NCI-H146 treated with DMSO at 0.1 percent for 48 hours (cell line): ENCODE measurements at regions not wholly inside any gene's neighbourhood (a gene's known extent, or its start where the extent isn't known, plus 50 kb on each side); places are given as distances from the start of the nearest gene placed in this dataset.

Experiments used
- DNase-seq: peaks from one replicate; lab custom pipeline; 2025; ENCODE audit not compliant: unreplicated experiment; lab: John Stamatoyannopoulos, UW

GRCh38 chr4:100739426-100739825 is 221.6 kb upstream of the EMCN start:
- no peak for DNase-seq

DNA sequence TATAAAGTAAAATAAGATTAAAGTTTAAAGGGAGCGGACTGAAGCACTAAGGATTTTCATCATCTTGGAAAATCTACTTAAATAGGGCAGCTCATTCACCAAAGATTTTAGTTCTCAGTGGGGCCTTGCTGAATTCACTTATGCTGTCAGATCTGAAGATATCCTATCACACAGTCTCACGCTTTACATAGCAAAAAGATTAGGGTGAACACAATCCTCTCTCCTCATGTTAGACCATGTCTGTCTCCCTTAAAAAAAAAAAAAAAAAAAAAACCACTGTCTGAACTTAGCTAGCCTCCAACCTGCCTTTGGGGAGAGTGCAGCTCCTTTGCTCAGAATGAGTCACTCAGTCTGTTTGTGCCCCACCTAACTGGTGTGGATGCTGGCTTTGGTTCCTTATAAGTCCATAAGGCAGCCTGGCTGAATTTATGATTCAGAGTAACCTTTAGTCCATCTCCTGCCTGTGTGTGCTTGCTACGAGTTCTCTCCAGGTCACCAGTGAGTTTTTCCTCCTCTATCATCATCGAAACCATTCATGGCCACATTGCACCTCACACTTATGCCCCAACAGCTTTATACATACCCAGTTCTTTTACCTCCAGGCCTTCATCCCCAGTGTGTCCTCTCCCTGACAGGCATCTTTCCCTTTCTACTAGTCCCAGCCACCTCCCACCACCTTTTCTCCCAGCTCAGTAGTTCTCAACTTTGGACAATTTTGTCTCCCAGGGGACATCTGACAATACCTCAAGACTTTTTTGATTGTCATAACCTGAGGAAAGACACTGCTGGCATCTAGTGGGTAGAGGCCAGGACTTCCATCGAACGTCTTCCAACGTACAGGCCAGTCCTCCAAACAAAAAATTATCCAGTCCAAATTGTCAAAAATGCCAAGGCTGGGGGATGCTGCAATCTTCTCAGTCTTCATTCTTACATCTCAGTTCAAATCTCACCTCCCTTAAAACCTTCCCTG is 220.7 kb upstream of the EMCN start:
- no peak for DNase-seq

GRCh38 chr4:100736641-100737451 is 219.0 kb upstream of the EMCN start:
- no peak for DNase-seq

- DNase-seq = no peak
Observed at GRCh38 chr4:100728861-100729260, 211.0 kb upstream of the EMCN start.

DNA sequence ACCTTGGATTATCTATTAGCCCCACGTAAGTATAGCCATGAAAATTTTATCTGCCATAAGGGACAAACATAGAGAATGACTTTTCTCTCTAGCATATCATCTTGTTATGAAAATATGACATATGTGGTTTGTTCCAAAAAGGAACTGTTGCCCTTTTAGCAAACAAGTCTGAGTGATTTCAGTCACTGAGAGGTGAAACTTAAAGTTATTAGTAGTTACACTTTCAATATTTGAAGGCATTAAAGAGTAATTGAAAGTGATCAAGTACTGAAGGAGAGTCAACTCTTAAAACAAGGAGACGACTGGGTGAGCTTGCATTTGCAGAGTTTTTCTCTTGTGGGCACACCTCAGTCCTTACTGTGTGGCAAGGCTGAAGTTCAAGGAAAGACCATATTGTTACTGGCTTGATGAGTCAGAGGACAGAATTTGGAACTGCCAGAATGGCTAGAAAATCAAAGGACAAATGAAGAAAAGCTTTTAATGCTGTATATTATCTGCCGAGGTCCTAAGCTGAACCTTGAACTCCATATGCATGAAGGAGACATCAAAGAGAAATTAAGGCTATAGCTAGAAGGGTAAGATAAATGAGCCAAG is 205.1 kb upstream of the EMCN start:
- no peak for DNase-seq

GRCh38 chr4:100722133-100722532 is 204.3 kb upstream of the EMCN start:
- DNase-seq = no peak

- DNase-seq = no peak
Observed at GRCh38 chr4:100721490-100721889, 203.7 kb upstream of the EMCN start.

DNA sequence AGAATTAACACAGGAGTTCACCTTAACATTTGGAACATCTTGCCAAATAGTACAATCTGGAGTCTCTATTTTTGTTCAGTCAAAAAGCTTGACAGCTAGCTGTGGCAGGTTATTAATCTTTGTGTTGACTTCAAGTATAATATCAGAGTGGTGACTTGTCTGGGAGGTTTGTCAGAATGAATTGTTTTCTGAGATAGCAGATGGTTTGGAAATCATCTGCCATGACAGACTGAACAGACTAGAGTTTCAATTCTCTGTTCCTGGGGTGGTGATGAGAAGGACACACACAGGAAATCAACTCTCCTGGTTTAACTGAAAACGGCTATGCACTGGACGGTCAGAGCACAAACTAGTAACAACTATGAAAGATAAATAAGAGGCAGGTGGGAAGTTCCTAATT is 203.3 kb upstream of the EMCN start:
- no peak for DNase-seq

DNA sequence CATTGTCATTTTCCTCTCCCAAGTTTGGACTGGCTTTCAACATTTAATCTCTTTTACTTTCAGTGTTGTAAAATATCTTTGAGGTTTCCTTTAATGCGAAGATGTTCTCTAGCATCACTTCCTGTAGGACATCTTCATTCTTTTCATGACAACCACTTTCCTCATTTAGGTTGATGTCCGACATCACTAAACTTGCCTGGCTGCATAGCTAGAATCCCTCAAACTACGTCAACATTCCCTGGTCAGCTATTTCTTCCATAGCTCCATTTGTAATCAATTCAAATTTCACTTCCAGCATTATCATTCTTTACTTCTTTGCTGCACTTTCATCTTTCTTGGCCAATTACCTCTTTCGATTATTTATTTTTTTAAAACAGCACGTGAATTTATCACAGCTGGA is 198.6 kb upstream of the EMCN start:
- no peak for DNase-seq

DNA sequence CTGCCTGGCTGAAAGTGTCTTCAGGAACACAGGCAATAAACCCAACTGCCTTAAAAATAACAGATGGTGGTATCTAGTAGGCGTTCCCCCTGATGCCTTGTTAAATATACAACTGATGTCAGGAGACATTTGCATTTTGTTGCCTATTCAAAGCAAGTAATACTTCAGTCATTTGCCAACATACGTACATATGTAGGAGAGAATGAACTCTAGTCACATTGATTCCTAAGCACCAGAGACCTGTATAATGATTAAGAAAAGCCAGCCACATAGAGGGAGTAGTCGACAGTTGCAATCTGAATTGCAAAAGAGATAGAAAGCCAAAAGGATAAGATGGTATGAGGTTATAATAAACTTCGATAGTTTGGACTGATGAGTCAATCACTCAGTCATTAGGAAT is 191.0 kb upstream of the EMCN start:
- DNase-seq = no peak

- no peak for DNase-seq
Observed at GRCh38 chr4:100707786-100708185, 190.0 kb upstream of the EMCN start.

- DNase-seq = no peak
Observed at GRCh38 chr4:100696531-100696930, 178.7 kb upstream of the EMCN start.

DNA sequence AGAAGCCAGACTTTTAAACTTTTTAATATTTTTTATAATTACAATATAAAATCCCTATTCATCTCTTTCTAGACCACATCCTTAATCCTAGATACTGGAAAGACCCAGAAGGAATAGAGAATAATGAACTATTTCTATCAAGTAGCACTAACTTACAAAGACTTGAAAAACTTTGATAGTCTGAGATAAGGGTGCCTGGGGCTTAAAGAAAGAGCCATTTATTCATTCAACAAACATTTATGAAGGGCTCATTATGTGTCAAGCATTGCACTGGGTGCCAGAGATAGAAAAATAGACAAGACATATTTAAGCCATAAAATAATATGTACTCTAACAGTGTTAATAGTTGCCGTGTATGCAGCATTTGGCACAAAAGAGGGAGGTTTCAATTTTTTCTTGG is 178.0 kb upstream of the EMCN start:
- no peak for DNase-seq

DNA sequence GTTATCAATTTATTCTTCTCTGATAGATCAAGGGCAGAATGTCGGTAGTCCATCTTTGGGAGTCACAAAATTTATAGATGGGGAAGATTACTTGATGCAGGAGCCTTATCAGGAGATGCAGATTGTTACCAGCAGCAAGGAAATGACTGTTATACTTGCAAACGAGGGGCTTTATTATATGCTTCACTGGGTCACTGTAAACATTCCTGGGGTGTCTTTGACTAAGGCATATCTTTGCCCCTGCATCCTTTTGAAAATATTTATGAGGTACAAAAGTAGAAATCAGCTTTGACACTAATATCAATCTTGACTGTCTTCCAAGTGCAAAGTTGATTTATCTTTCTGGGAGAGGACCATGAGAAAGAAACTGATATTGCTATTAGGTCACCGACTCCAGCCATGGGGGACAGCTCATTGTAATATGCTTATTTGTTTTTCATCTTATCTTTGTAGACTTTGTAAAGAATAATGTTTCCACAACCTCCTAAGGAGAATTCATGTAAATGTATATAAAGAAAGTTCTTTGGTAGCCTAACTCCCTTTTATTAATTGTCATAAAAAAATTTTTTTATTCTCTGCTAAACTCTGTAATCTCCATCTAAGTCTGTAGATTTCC is 177.3 kb upstream of the EMCN start:
- no peak for DNase-seq

- DNase-seq = no peak
Observed at GRCh38 chr4:100694467-100694866, 176.6 kb upstream of the EMCN start.

- DNase-seq = no peak
Observed at GRCh38 chr4:100690812-100691211, 173.0 kb upstream of the EMCN start.

DNA sequence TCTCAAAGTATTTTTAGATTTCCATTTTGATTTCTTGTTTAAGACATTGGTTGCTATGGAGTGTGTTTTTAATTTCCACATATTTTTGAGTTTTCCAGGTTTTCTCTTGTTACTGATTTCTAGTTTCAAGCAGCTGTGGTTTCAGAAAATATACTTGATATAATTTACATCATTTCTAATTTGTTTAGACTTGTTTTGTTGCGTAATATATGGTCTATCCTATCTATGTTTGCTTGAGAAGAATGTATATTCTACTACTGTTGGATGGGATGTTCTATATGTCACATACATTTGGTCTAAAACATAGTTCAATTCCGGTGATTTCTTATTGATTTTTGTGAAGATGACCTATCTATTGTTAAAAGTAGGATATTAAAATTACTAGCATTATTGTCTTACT is 170.5 kb upstream of the EMCN start:
- no peak for DNase-seq

GRCh38 chr4:100682477-100683218 is 164.8 kb upstream of the EMCN start:
- DNase-seq = no peak

DNA sequence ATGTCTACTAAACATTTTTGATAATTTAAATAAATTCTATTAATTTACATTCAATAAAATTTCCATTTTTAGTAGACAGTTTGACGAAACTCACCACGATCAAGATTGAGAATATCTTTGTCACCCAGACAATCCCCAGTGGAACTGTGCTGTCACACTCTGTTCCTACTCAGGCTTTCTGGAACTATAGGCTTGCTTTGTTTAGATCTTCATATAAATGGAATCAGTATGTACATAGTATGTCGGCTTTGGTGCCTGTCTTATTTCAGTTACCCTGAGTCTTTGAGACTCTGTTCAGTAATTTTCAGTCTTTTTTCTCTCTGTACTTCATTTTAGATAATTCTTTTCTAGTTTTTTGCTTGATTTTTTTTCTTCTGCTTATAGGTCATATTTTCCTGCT is 163.5 kb upstream of the EMCN start:
- DNase-seq = no peak

DNA sequence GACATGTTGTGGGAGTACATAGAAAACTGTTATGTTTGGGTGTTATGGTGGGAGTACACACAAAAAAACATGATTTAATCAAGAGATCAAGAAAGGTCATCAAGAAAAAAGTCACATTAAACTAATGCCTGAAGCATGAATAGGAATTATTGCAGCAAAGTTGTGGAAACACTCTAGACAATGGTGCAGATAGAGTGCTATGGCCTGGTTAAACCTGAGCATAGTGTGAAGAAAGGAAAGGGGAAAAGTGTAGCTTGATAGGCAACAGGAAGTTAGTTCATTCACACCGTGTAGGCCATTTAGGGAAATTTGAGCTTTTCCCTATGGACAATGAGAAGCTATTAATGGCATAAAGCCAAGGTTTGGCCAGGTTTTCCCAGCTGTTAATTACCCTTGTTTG is 162.1 kb upstream of the EMCN start:
- no peak for DNase-seq

DNA sequence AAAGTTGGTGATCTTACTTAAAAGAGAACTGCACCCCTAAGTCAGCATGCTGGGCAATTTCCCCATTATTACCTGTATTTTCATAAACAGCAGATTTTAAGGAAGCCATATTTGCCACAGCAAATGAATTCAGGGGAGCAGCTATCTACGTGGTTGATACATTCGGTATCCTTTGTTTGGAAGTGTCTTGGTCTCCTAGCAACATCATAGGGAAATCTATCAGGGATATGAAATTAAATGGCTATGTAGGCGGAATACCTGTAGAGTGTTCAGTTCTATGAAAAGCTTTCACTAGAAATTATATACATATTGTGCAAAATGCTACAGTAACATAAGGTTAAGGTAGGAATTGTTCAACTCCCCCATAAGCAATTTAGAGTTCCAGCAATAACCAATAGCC is 157.2 kb upstream of the EMCN start:
- DNase-seq = no peak
